ENCODE measurements at regions not wholly inside any gene's neighbourhood (a gene's known extent, or its start where the extent isn't known, plus 50 kb on each side); places are given as distances from the start of the nearest gene placed in this dataset.

- POLR2A ChIA-PET = no interaction called here
- H3K4me2 ChIP-seq (ENCODE audit: low read length) = no peak overlapping the region
- H3K79me2 ChIP-seq (ENCODE audit: insufficient read depth, low read depth, low read length) = no peaks in the 10 kb centered on the region
- H4K20me1 ChIP-seq (ENCODE audit: insufficient read depth, low read length) = no peaks in the 10 kb centered on the region
- DNase-seq (ENCODE audit: low spot score) = no peak
- no TSS peak for BruUV-seq (replicated peaks)
- no peaks in the 10 kb centered on the region for H3K36me3 ChIP-seq (ENCODE audit: insufficient read depth, low read length)
- H3K27ac ChIP-seq (ENCODE audit: low read depth, low read length, poor library complexity, severe bottlenecking) = no peak overlapping the region
- no peak overlapping the region for H2AFZ ChIP-seq (ENCODE audit: low read length)
- intact Hi-C loops (cut with micrococcal nuclease; ENCODE audit: unreplicated experiment) = no loop called here
- no peak overlapping the region for H3K4me3 ChIP-seq (ENCODE audit: low read depth, low read length, poor library complexity, severe bottlenecking)
- CTCF ChIA-PET (ENCODE audit: unreplicated experiment) = no interaction called here
- no peaks in the 10 kb centered on the region for H3K9me3 ChIP-seq (ENCODE audit: low read length)
- TF ChIP-seq CTCF (conservative IDR thresholded peaks at IDR 0.05; ENCODE audit: low read length) (no peak), EZH2phosphoT487 (IDR thresholded peaks at IDR 0.05; ENCODE audit: borderline replicate concordance, low read depth, low read length) (no peak)
- no peaks in the 10 kb centered on the region for H3K9me2 ChIP-seq (ENCODE audit: insufficient read depth, low read length)
- no peaks in the 10 kb centered on the region for H3K4me1 ChIP-seq (ENCODE audit: insufficient read depth, low read length, poor library complexity, severe bottlenecking)
These were observed 115.0 kb downstream of the DACT1 start for GRCh38 chr14:58752771-58753201.

GRCh38 chr14:58755031-58755925 lies 117.5 kb downstream of the DACT1 start:
- CTCF ChIA-PET (ENCODE audit: unreplicated experiment) = no interaction called here
- Histone ChIP-seq H3K4me2 (ENCODE audit: low read length) (no peak overlapping the region), H2AFZ (ENCODE audit: low read length) (no peak overlapping the region), H3K9me2 (ENCODE audit: insufficient read depth, low read length) (no peaks in the 10 kb centered on the region), H3K4me3 (ENCODE audit: low read depth, low read length, poor library complexity, severe bottlenecking) (no peak overlapping the region), H3K27ac (ENCODE audit: low read depth, low read length, poor library complexity, severe bottlenecking) (no peak overlapping the region), H4K20me1 (ENCODE audit: insufficient read depth, low read length) (no peaks in the 10 kb centered on the region), H3K9me3 (ENCODE audit: low read length) (no peaks in the 10 kb centered on the region), H3K79me2 (ENCODE audit: insufficient read depth, low read depth, low read length) (no peaks in the 10 kb centered on the region), H3K4me1 (ENCODE audit: insufficient read depth, low read length, poor library complexity, severe bottlenecking) (no peaks in the 10 kb centered on the region), H3K36me3 (ENCODE audit: insufficient read depth, low read length) (no peaks in the 10 kb centered on the region)
- intact Hi-C loops (cut with micrococcal nuclease; ENCODE audit: unreplicated experiment) = no loop called here
- POLR2A ChIA-PET = no interaction called here
- TF ChIP-seq EZH2phosphoT487 (IDR thresholded peaks at IDR 0.05; ENCODE audit: borderline replicate concordance, low read depth, low read length) (no peak), CTCF (conservative IDR thresholded peaks at IDR 0.05; ENCODE audit: low read length) (no peak)
- no peak for DNase-seq (ENCODE audit: low spot score)
- no TSS peak for BruUV-seq (replicated peaks)

GRCh38 chr14:58760121-58760520 lies 122.4 kb downstream of the DACT1 start:
- Histone ChIP-seq H3K9me2 (ENCODE audit: insufficient read depth, low read length) (no peaks in the 10 kb centered on the region), H3K79me2 (ENCODE audit: insufficient read depth, low read depth, low read length) (no peaks in the 10 kb centered on the region), H3K4me2 (ENCODE audit: low read length) (no peak overlapping the region), H3K36me3 (ENCODE audit: insufficient read depth, low read length) (no peaks in the 10 kb centered on the region), H3K4me3 (ENCODE audit: low read depth, low read length, poor library complexity, severe bottlenecking) (no peak overlapping the region), H3K9me3 (ENCODE audit: low read length) (no peaks in the 10 kb centered on the region), H3K27ac (ENCODE audit: low read depth, low read length, poor library complexity, severe bottlenecking) (no peak overlapping the region), H2AFZ (ENCODE audit: low read length) (no peak overlapping the region), H3K4me1 (ENCODE audit: insufficient read depth, low read length, poor library complexity, severe bottlenecking) (no peaks in the 10 kb centered on the region), H4K20me1 (ENCODE audit: insufficient read depth, low read length) (no peaks in the 10 kb centered on the region)
- no peak for TF ChIP-seq CTCF (conservative IDR thresholded peaks at IDR 0.05; ENCODE audit: low read length)
- TF ChIP-seq EZH2phosphoT487 (IDR thresholded peaks at IDR 0.05; ENCODE audit: borderline replicate concordance, low read depth, low read length) = no peak
- POLR2A ChIA-PET = no interaction called here
- DNase-seq (ENCODE audit: low spot score) = no peak
- CTCF ChIA-PET (ENCODE audit: unreplicated experiment) = no interaction called here
- no TSS peak for BruUV-seq (replicated peaks)
- intact Hi-C loops (cut with micrococcal nuclease; ENCODE audit: unreplicated experiment) = no loop called here

Measured in OCI-LY7 (cell line).